ENCODE measurements at regions not wholly inside any gene's neighbourhood (a gene's known extent, or its start where the extent isn't known, plus 50 kb on each side); places are given as distances from the start of the nearest gene placed in this dataset.

DNA sequence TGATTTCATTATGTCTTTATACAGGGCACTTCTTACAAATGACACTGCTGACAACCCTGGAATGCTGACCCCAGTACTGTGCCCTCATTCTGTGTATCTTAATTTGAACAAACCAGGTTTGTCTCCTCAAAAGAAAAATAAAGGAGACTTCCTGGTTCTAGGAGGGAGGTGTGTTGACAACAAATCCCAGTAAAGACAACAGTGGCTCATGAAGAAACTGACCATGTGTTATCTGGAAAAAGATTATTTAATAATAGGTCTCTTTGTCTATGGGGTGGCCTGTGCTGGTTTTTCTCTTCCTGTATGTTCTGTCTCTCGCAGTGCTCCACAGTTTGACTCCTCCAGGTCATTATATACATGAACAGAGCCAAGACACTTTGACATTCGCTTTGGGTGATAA is 454.6 kb downstream of the LMO4 start:
- DNase-seq (ENCODE audit: low read depth) = no peak

DNA sequence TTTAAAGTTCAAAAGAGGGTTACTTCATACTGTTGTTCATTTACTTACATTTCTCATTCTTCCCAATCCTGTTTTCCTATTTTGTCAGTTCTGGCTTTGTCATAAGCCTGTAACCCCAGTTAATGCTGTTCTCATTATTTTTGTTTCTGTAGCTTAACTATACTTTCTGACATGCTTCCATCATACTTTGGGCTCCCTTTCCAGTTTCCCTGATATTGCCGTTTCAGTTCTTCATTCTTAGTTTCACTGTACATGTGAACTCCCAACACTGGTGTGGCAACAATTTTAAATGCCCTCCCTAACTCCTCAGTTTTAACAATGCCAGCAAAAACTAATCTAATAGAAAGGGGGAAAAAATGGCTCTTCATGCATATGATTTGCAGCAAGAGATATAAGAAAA is 456.7 kb downstream of the LMO4 start:
- DNase-seq (ENCODE audit: low read depth) = no peak

- no peak for DNase-seq (ENCODE audit: low read depth)
Measured at GRCh38 chr1:87786229-87786628, 457.5 kb downstream of the LMO4 start.

GRCh38 chr1:87786861-87787545 is 458.3 kb downstream of the LMO4 start:
- DNase-seq (ENCODE audit: low read depth) = no peak

GRCh38 chr1:87787551-87787950 is 458.9 kb downstream of the LMO4 start:
- no peak for DNase-seq (ENCODE audit: low read depth)

GRCh38 chr1:87790756-87791155 is 462.1 kb downstream of the LMO4 start:
- DNase-seq (ENCODE audit: low read depth) = no peak

DNA sequence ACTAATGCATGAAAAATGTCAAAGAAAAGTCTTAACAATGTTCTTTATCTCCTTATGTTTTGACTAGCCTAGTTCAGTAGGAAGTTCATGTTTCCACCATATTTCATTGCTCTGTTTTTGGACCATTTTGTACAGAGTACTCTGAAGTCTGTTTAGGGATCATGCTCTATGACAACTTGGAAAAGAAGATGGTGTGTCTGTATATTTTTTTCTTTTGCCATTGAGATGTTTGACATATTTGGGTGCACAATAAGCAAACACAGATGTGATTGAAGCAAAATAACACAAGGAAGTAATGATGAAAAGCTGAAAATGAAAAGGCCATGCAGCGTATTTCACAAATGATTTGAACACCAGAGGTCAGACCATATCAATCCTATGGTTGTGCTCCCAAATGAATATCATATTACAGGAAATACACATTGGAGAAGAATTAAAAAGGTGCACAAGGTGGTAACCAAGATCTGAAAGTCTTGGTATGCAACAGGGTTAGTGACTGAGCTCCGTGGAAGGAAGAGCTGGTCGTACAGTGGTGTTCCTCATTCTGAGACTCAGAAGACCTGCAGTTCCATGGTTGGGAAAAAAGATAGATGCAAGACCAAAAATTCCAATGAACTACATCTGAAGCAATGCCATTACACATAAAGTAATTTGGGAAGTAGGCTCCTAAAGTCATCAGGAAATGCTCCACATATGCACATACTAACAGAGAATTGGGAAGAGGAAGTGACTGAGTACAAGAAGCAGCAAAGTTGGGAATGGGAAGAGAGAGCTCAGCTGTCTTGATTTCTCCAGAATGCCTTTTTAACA is 463.5 kb downstream of the LMO4 start:
- DNase-seq (ENCODE audit: low read depth) = no peak

DNA sequence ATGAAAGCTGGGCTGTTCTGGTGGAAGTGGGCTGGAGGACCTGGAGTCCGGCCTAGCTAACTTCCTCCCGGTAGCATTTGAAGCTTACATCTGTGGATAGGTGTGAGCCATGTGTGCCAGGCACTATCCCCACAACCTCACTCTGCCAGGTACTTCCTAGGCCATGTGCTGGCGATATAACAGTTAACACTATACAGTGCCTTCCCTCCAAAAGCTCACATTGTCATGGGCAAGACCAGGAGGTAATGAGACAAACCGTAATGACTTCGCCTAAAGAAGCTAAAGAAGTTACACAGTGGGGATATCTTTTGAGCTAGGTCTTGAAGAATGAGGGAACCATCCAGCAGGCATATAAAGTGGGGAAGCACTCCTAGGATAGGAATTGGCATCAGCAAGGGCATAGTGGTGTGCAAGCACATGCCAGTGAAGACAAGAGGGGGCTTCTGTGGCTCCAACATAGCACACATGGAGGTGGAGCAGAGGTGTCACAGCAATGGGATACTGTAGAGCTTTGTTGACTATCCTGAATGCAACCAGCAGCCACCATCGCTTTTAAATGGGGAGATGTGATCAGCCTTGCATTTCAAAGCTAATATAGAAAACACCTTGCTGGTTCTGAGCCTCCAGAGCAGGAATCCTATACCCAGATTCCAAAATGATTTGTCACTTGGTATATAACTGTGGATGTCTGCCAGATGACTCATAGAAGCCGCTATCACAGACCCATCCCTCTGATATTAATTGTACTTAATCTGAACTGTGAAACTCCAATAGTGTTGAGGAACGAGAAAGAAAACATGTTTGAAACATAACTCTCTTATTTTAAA is 466.3 kb downstream of the LMO4 start:
- DNase-seq (ENCODE audit: low read depth) = no peak

- no peak for DNase-seq (ENCODE audit: low read depth)
Measured at GRCh38 chr1:87795615-87796337, 467.1 kb downstream of the LMO4 start.

- DNase-seq (ENCODE audit: low read depth) = no peak
Measured at GRCh38 chr1:87796471-87796901, 467.8 kb downstream of the LMO4 start.

- DNase-seq (ENCODE audit: low read depth) = no peak
Measured at GRCh38 chr1:87799451-87799850, 470.8 kb downstream of the LMO4 start.

DNA sequence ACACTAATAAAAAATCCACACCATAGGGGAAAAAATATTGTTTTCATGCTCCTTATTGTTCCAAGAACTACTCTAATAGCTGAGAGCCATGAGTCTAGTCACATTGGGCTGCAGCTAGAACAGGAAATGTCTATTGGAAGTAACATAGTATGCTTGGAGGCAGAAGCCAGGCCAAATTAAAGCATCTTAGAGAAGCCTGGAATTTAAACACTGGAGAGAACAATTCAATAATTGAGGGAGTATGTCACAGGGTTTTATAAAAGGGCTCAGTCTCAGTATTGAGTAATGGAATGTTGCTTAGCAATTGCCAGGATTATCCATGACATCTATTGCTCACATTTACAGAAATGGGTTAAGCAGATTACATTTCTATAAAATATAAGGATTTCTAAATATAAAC is 471.3 kb downstream of the LMO4 start:
- DNase-seq (ENCODE audit: low read depth) = no peak

GRCh38 chr1:87803375-87803774 is 474.7 kb downstream of the LMO4 start:
- DNase-seq (ENCODE audit: low read depth) = no peak

DNA sequence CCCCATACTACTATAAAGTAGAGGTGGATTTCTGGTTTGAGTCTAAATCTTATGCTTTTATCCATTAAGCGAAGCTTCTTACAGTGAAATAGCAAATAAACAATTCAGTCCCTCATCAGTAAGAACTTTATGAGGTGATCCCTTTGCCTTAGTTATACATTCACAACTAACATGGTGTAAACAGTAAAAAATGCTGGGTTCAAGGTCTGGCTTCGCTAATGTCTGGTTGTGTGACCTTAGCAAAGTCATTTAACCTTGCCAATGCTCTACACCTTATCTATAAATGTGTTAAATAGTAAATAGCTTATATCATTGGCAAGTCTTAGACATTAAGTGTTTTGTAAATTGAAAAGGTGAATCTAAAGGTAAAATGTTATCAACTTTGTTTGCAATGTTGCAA is 475.4 kb downstream of the LMO4 start:
- DNase-seq (ENCODE audit: low read depth) = no peak

DNA sequence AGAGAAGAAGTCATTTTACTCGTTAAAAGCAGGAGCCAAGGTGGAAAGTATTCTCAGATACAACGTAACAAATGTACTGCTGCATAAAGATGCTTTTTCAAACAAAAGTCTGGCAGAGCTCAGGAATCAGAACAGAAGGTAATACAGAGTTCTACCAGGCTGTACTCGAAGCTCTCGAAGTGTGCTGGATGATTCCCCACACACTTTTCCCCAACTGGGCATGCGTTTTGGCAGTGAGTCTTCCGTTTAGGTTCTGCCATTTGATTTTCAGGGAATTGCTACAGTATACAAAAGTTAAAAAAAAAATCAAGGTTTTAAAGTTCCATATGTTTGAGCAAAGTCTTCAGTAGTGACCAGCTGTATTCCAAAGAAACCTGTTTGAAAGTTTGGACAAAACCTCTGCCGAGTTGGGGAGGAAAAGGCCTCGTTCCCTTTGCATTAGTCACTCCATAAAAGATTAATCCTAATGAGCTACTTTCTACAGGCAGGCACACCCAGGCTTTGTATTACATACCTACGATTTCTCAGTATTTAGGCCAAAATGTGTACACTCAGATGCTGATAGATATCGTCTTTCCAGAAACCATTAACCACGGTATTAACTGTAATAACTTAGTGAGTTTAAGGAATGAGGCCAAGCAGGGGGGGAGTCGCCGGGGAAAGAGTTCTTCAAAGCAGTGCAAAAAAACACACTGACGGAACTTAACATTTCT is 477.1 kb downstream of the LMO4 start:
- no peak for DNase-seq (ENCODE audit: low read depth)

GRCh38 chr1:87806379-87807094 is 477.9 kb downstream of the LMO4 start:
- DNase-seq (ENCODE audit: low read depth) = no peak

GRCh38 chr1:87810166-87810565 is 481.5 kb downstream of the LMO4 start:
- no peak for DNase-seq (ENCODE audit: low read depth)

DNA sequence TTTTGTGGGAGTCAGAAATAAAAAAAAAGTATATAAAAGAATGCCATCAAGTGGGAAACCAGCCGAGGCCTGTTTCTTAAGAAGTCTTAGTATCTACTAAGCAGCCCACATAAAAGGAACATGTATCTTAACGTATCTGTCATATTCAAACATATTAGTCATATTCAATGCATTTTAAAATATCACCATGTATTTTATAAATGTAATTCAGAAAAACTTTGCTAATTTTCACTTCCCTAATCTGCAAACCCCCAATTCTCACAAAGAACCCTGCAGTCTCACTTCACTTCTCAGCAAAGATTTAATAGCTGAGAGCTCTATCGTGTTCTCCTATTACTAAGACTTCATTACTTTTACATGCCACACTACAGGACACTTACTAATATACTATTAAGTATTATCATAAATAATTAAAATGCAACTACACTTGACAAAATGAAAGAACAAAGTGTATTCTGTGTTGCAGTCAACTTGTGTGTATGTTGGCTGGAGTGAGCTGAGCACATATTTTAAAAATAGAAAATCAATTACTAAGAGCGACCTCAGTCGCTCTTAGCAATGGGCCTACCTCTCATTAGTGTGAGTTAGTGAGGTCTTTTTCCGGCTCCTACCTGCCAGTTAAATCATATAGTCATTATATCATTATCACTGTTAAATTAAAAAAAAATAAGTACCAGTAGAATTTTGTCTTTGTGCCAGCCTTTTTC is 484.3 kb downstream of the LMO4 start:
- DNase-seq (ENCODE audit: low read depth) = no peak

- DNase-seq (ENCODE audit: low read depth) = no peak
Measured at GRCh38 chr1:87814573-87814972, 485.9 kb downstream of the LMO4 start.

DNA sequence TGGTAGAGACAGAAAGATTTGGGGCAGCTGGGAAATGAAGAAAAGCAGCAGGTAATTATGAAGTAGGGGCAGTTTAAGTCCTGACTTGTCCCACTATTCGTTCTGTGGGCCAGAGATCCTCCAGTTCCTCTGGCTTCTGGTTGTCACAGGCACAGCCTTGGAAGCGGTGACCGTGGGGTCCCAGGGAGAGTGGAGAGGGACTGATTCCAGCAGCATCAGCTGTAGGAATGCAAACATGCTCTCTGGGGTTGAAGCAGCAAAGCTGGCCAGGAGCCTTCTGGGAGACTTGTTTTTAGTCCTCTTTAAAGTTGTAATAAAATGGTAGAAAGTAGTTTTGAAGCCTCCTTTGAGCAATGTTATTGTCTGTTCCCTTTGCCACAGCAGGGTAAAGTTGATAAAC is 488.0 kb downstream of the LMO4 start:
- DNase-seq (ENCODE audit: low read depth) = no peak

All from activated T-helper 9 cell treated with anti-CD3 and anti-CD28 coated beads, Interleukin-2, amount 50 U/mL, for 16 hours (primary cell).